Breast epithelium (tissue), 4 donors: ENCODE measurements at regions not wholly inside any gene's neighbourhood (a gene's known extent, or its start where the extent isn't known, plus 50 kb on each side); places are given as distances from the start of the nearest gene placed in this dataset.

Source experiments
- DNase-seq, 2 donors: peaks; one replicate each; pipeline ENCODE4 v3.0.0-alpha.2; 2019; ENCODE audit warnings: low spot score in 2 of 2
- H3K27ac ChIP-seq, 2 donors: fragments of 200-600 bp; sonication (generic) in 1 of 2; one replicate each; pipeline ENCODE4 v1.5.1; 2016 to 2019; ENCODE audit warnings: mild to moderate bottlenecking in 1 of 2
- H3K27me3 ChIP-seq, 2 donors: fragments of 200-600 bp; sonication (generic) in 1 of 2; one replicate each; pipeline versions ENCODE4 v1.5.1 to v1.6.0; 2017 to 2019; ENCODE audit warnings: control low read depth in 1 of 2, mild to moderate bottlenecking in 1 of 2
- H3K36me3 ChIP-seq: fragments of 200-600 bp; one replicate; pipeline ENCODE4 v1.5.1; 2019
- H3K4me1 ChIP-seq, 2 donors: fragments of 200-600 bp; sonication (generic); one replicate each; pipeline ENCODE4 v1.5.1; 2016 to 2019; ENCODE audit warnings: control low read depth in 1 of 2
- H3K4me3 ChIP-seq, 3 donors: fragments of 200-600 bp; sonication (generic); 1 replicate in 2 of 3; 2 replicates in 1 of 3; pipeline ENCODE4 v1.5.1; 2016 to 2019; ENCODE audit warnings: mild to moderate bottlenecking in 3 of 3, moderate library complexity in 2 of 3
- H3K9me3 ChIP-seq, 2 donors: fragments of 200-600 bp; sonication (generic) in 1 of 2; one replicate each; pipeline ENCODE4 v1.5.1; 2016 to 2019; ENCODE audit warnings: control low read depth in 1 of 2
- CTCF ChIP-seq, 3 donors: fragments of 450-650 bp; IDR thresholded peaks; one replicate each; pipeline ENCODE4 v1.5.1; 2016 to 2017; ENCODE audit warnings: antibody characterized with exemption in 3 of 3, mild to moderate bottlenecking in 3 of 3, moderate library complexity in 3 of 3
- POLR2A ChIP-seq: fragments of 450-650 bp; IDR thresholded peaks from one replicate; pipeline ENCODE4 v1.6.1; 2016; ENCODE audit warnings: antibody characterized with exemption, mild to moderate bottlenecking, moderate library complexity
- POLR2AphosphoS5 ChIP-seq, 3 donors: sonication (generic); formaldehyde crosslinking; IDR thresholded peaks; one replicate each; pipeline ENCODE4 v1.6.1; 2017; ENCODE audit warnings: antibody characterized with exemption in 3 of 3
- intact Hi-C: fragments of 100-400 bp; cut with DNase I; formaldehyde crosslinking; loops from one replicate; pipeline ENCODE4 v1.15.1; 2023; ENCODE audit warnings: low total_unique reads

DNA sequence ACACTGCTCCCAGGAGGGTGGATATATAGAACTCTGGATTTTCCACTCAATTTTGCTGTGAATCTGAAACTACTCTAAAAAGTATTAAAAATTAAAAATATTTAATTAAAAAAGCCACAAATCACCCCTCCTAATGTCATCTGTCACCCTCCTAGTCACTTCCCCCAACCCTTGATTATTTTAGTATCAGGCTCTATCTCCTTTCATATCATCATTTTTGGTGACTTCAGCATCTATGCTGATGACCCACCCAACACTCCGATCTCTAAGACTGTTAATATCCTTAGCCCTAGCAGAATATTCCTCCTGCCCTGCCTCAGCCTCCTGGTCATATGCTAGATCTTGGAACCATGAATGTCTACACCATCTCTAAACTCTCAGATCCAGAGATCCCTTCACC, 128.3 kb upstream of the SLC1A4 start:
- no peaks in the 10 kb centered on the region for H3K36me3 ChIP-seq
- H3K27ac ChIP-seq = peak overlapping the region; percentile 54 to 92
- intact Hi-C loops = loop anchor here (10.0 kb wide), 2 partner anchors 276 to 526 kb away; no protein-coding TSS in a partner anchor
- H3K4me3 ChIP-seq = no peak overlapping the region
- TF ChIP-seq CTCF (IDR thresholded peaks at IDR 0.05) (no peak), POLR2AphosphoS5 (IDR thresholded peaks at IDR 0.05) (no peak), POLR2A (no peak)
- H3K9me3 ChIP-seq = no peaks in the 10 kb centered on the region
- DNase-seq = no peak
- H3K4me1 ChIP-seq = peaks cover 16 to 31% of the 10 kb centered on the region in 2 donors
- H3K27me3 ChIP-seq = no peaks in the 10 kb centered on the region

DNA sequence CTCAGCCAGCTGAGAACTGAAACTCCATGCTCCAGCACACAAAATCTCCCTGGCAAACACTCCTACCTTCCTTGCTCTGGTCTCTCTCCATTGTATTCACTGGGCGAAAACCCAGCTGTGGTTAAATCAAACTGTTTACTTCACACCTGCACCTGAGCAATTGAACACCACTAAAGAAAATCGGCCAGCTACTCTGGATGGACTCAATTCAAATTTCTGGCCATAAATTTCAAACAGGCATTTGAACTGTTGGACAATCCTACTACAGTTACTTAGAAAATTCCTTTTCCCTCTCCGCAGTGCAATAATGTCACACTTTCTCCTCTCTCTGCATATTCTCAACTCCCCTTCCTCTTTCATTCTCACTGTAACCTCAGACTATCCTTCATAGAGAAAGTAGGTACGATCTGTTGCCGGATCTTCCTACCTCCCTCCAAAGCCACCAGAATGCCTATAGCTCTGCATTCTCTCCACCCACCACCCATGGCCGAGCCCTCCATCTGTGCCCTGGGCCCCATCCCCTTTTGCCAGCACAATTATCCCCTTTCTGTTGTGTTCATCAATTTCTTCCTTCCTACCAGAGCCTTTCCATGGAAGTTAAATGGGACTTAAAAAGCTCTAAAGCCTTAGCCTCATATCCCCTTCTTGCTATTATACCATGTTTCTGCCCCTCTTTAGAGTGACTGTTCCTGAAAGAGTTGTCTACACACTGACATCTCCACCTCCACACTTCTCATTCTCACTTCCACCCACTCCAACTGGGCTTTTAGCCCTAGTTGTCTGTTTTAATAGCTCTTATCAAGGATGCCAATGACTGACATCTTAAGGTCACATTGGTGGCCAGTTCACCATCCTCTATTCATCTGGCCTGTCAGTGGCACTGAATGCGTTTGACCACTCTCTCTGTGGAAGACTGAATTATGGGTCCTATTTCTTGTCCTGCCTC, 127.5 kb upstream of the SLC1A4 start:
- peak in 1 of 2 donors; percentile 56 for DNase-seq
- no peak for TF ChIP-seq POLR2AphosphoS5 (IDR thresholded peaks at IDR 0.05)
- TF ChIP-seq POLR2A = no peak
- TF ChIP-seq CTCF (IDR thresholded peaks at IDR 0.05) = no peak
- Histone ChIP-seq H3K27ac (peak overlapping the region; percentile 54 to 92), H3K4me3 (no peak overlapping the region), H3K36me3 (no peaks in the 10 kb centered on the region), H3K4me1 (peaks cover 16 to 31% of the 10 kb centered on the region in 2 donors), H3K9me3 (no peaks in the 10 kb centered on the region), H3K27me3 (no peaks in the 10 kb centered on the region)
- intact Hi-C loops = loop anchor here (10.0 kb wide), 2 partner anchors 277 to 527 kb away; no protein-coding TSS in a partner anchor

- intact Hi-C loops = loop anchor here (10.0 kb wide), 2 partner anchors 278 to 528 kb away; no protein-coding TSS in a partner anchor
- DNase-seq = no peak
- Histone ChIP-seq H3K4me3 (no peak overlapping the region), H3K4me1 (peaks cover 14 to 27% of the 10 kb centered on the region in 2 donors), H3K27ac (no peak overlapping the region), H3K27me3 (no peaks in the 10 kb centered on the region), H3K9me3 (no peaks in the 10 kb centered on the region), H3K36me3 (no peaks in the 10 kb centered on the region)
- TF ChIP-seq POLR2A (no peak), CTCF (IDR thresholded peaks at IDR 0.05) (no peak), POLR2AphosphoS5 (IDR thresholded peaks at IDR 0.05) (no peak)
These were observed 126.6 kb upstream of the SLC1A4 start for GRCh38 chr2:64862623-64863022.

- H3K9me3 ChIP-seq = no peaks in the 10 kb centered on the region
- DNase-seq = no peak
- H3K27me3 ChIP-seq = no peaks in the 10 kb centered on the region
- intact Hi-C loops = loop anchor here (10.0 kb wide), 2 partner anchors 278 to 528 kb away; no protein-coding TSS in a partner anchor
- no peak overlapping the region for H3K4me3 ChIP-seq
- TF ChIP-seq POLR2A (no peak), CTCF (IDR thresholded peaks at IDR 0.05) (no peak), POLR2AphosphoS5 (IDR thresholded peaks at IDR 0.05) (no peak)
- no peak overlapping the region for H3K27ac ChIP-seq
- no peaks in the 10 kb centered on the region for H3K36me3 ChIP-seq
- H3K4me1 ChIP-seq = peaks cover 7 to 21% of the 10 kb centered on the region in 2 donors
These were observed 125.9 kb upstream of the SLC1A4 start for GRCh38 chr2:64863097-64863820.
